SK-N-MC (cell line): ENCODE measurements at regions not wholly inside any gene's neighbourhood (a gene's known extent, or its start where the extent isn't known, plus 50 kb on each side); places are given as distances from the start of the nearest gene placed in this dataset.

Experiments used
- EZH2 ChIP-seq: fragments of 200-600 bp; sonication (generic); IDR thresholded peaks from one replicate; pipeline ENCODE4 v1.6.1; 2017; ENCODE audit warnings: antibody characterized with exemption
- POLR2AphosphoS5 ChIP-seq: IDR thresholded peaks from 2 replicates; pipeline ENCODE4 v1.6.1; 2012; ENCODE audit warnings: mild to moderate bottlenecking, low read depth, low read length, borderline replicate concordance

DNA sequence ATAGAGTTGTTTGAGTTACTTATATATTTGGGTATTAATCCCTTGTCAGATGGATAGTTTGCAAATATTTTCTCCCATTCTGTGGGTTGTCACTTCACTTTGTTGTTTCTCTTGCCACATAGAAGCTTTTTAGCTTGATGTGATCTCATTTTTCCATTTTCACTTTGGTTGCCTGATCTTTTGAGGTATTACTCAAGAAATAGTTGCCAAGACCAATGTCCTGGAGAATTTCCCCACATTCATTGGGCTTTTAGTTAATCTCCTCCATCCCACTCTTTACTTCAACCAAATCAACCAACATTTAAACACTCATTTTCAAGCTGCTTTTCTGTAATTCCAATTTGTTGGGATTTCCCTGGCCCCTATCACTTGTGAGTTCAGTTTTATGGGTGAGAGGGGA is 69.0 kb downstream of the LEPR start:
- TF ChIP-seq EZH2 = no peak
- TF ChIP-seq POLR2AphosphoS5 = no peak
